ENCODE measurements at regions not wholly inside any gene's neighbourhood (a gene's known extent, or its start where the extent isn't known, plus 50 kb on each side); places are given as distances from the start of the nearest gene placed in this dataset.

GRCh38 chr5:98296426-98296825, 477.0 kb upstream of the RGMB start:
- WGBS (ENCODE audit: insufficient coverage): 67% methylated on average over 2 of the region's 3 CpGs
- no peak overlapping the region for H3K27ac Mint-ChIP-seq

DNA sequence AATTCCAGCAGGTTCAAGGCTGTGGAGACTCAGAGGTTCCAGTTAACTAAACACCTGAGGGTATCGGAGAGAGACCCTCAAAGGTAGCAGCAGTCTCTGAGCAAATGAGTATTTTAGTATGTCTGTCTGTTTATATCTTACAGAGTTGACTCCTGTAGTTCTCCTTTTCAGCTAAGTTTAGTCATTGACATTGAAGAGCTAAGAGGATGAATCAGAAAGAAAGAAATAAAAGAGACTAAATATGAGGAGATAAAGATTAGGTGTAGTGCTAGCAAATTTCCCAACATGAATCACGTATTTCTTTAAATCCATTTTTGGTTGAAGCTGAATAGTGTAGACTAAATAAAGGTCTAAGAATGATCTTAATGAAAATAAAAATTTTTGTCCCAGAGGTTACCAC, 474.0 kb upstream of the RGMB start:
- 100% methylated on average over 2 of the region's 2 CpGs for WGBS (ENCODE audit: insufficient coverage)
- intact Hi-C loops (cut with micrococcal nuclease): no loop called here
- no peak for ATAC-seq

More at GRCh38 chr5:98296426-98296825, 477.0 kb upstream of the RGMB start:
- Histone ChIP-seq H3K36me3 (ENCODE audit: control insufficient read depth, insufficient read depth, low read length) (no peaks in the 10 kb centered on the region), H3K27ac (ENCODE audit: low read length) (no peak overlapping the region), H3K4me1 (ENCODE audit: control insufficient read depth, insufficient read depth, low read length) (no peaks in the 10 kb centered on the region), H3K4me3 (ENCODE audit: low read length) (no peak overlapping the region), H3K9me3 (ENCODE audit: control insufficient read depth, insufficient read depth, low read length) (no peaks in the 10 kb centered on the region), H3K27me3 (ENCODE audit: control insufficient read depth, insufficient read depth, low read length) (no peaks in the 10 kb centered on the region)
- no peak for DNase-seq
- peaks cover 6% of the 10 kb centered on the region for H3K36me3 Mint-ChIP-seq
- H3K4me3 Mint-ChIP-seq: no peak overlapping the region
- peak in 1 of 3 donors; percentile 14 for ATAC-seq
- H3K27me3 Mint-ChIP-seq (ENCODE audit: low read depth in 2 of 2): no peaks in the 10 kb centered on the region
- intact Hi-C loops (cut with micrococcal nuclease): no loop called here
- no peaks in the 10 kb centered on the region for H3K4me1 Mint-ChIP-seq
- TF ChIP-seq, protein P1, sequence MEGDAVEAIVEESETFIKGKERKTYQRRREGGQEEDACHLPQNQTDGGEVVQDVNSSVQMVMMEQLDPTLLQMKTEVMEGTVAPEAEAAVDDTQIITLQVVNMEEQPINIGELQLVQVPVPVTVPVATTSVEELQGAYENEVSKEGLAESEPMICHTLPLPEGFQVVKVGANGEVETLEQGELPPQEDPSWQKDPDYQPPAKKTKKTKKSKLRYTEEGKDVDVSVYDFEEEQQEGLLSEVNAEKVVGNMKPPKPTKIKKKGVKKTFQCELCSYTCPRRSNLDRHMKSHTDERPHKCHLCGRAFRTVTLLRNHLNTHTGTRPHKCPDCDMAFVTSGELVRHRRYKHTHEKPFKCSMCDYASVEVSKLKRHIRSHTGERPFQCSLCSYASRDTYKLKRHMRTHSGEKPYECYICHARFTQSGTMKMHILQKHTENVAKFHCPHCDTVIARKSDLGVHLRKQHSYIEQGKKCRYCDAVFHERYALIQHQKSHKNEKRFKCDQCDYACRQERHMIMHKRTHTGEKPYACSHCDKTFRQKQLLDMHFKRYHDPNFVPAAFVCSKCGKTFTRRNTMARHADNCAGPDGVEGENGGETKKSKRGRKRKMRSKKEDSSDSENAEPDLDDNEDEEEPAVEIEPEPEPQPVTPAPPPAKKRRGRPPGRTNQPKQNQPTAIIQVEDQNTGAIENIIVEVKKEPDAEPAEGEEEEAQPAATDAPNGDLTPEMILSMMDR (IDR thresholded peaks at IDR 0.05): no peak
- peaks cover 5 to 17% of the 10 kb centered on the region in 2 donors for H3K9me3 Mint-ChIP-seq

DNA sequence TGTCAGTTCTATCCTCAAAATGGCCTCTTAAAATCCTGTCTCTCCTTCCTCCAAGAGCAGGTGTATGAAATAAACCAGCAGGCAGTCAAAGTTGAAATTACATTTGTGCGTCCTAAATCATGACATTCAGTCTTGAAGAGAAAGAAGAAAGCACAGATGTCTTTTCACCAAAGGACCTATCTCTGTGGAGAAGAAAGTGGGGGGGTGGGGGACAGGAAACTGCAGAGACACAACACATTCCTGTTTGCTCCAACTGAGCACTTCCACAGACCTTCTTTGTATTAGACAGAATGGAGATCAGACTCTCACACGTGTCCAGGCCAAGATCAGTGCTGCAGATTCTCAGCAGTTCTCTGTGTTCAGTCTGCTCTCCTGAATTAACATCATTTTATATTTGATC, 471.9 kb upstream of the RGMB start:
- DNase-seq (no peak), ATAC-seq (no peak)
- no peaks in the 10 kb centered on the region for H3K36me3 ChIP-seq (ENCODE audit: control insufficient read depth, insufficient read depth, low read length)
- TF ChIP-seq, protein P1 (IDR thresholded peaks at IDR 0.05): no peak
- H3K27me3 ChIP-seq (ENCODE audit: control insufficient read depth, insufficient read depth, low read length): no peaks in the 10 kb centered on the region
- no peak overlapping the region for H3K27ac Mint-ChIP-seq
- WGBS (ENCODE audit: insufficient coverage): 89% methylated on average over 2 of the region's 2 CpGs
- no peaks in the 10 kb centered on the region for H3K27me3 Mint-ChIP-seq (ENCODE audit: low read depth in 2 of 2)
- H3K27ac ChIP-seq (ENCODE audit: low read length): no peak overlapping the region
- H3K9me3 ChIP-seq (ENCODE audit: control insufficient read depth, insufficient read depth, low read length): no peaks in the 10 kb centered on the region
- H3K4me1 Mint-ChIP-seq: no peaks in the 10 kb centered on the region
- no peak overlapping the region for H3K4me3 ChIP-seq (ENCODE audit: low read length)
- H3K4me3 Mint-ChIP-seq: no peak overlapping the region
- H3K36me3 Mint-ChIP-seq: no peaks in the 10 kb centered on the region
- H3K4me1 ChIP-seq (ENCODE audit: control insufficient read depth, insufficient read depth, low read length): no peaks in the 10 kb centered on the region
- intact Hi-C loops (cut with micrococcal nuclease): no loop called here
- H3K9me3 Mint-ChIP-seq: peaks cover 0 to 9% of the 10 kb centered on the region in 2 donors

More for the DNA sequence above, 474.0 kb upstream of the RGMB start:
- no peak overlapping the region for H3K27ac Mint-ChIP-seq
- H3K4me3 Mint-ChIP-seq: no peak overlapping the region
- no peaks in the 10 kb centered on the region for H3K36me3 Mint-ChIP-seq
- TF ChIP-seq, protein P1 (IDR thresholded peaks at IDR 0.05): no peak
- no peaks in the 10 kb centered on the region for H3K36me3 ChIP-seq (ENCODE audit: control insufficient read depth, insufficient read depth, low read length)
- no peak overlapping the region for H3K27ac ChIP-seq (ENCODE audit: low read length)
- DNase-seq: no peak
- no peaks in the 10 kb centered on the region for H3K27me3 Mint-ChIP-seq (ENCODE audit: low read depth in 2 of 2)
- H3K4me1 Mint-ChIP-seq: no peaks in the 10 kb centered on the region
- H3K27me3 ChIP-seq (ENCODE audit: control insufficient read depth, insufficient read depth, low read length): no peaks in the 10 kb centered on the region
- no peaks in the 10 kb centered on the region for H3K9me3 ChIP-seq (ENCODE audit: control insufficient read depth, insufficient read depth, low read length)
- H3K4me1 ChIP-seq (ENCODE audit: control insufficient read depth, insufficient read depth, low read length): no peaks in the 10 kb centered on the region
- peaks cover 2 to 9% of the 10 kb centered on the region in 2 donors for H3K9me3 Mint-ChIP-seq
- no peak overlapping the region for H3K4me3 ChIP-seq (ENCODE audit: low read length)

GRCh38 chr5:98307811-98308210, 465.7 kb upstream of the RGMB start:
- Histone ChIP-seq H3K36me3 (ENCODE audit: control insufficient read depth, insufficient read depth, low read length) (no peaks in the 10 kb centered on the region), H3K27me3 (ENCODE audit: control insufficient read depth, insufficient read depth, low read length) (no peaks in the 10 kb centered on the region), H3K4me1 (ENCODE audit: control insufficient read depth, insufficient read depth, low read length) (no peaks in the 10 kb centered on the region), H3K27ac (ENCODE audit: low read length) (no peak overlapping the region), H3K9me3 (ENCODE audit: control insufficient read depth, insufficient read depth, low read length) (no peaks in the 10 kb centered on the region), H3K4me3 (ENCODE audit: low read length) (no peak overlapping the region)
- TF ChIP-seq, protein P1 (IDR thresholded peaks at IDR 0.05): no peak
- Mint-ChIP-seq H3K36me3 (no peaks in the 10 kb centered on the region), H3K27ac (no peak overlapping the region), H3K9me3 (peaks cover 2 to 8% of the 10 kb centered on the region in 2 donors), H3K4me1 (no peaks in the 10 kb centered on the region), H3K4me3 (no peak overlapping the region), H3K27me3 (ENCODE audit: low read depth in 2 of 2) (no peaks in the 10 kb centered on the region)
- no peak for ATAC-seq
- no peak for DNase-seq
- 59% methylated on average over 2 of the region's 2 CpGs for WGBS (ENCODE audit: insufficient coverage)
- intact Hi-C loops (cut with micrococcal nuclease): no loop called here
